ENCODE measurements at regions not wholly inside any gene's neighbourhood (a gene's known extent, or its start where the extent isn't known, plus 50 kb on each side); places are given as distances from the start of the nearest gene placed in this dataset.
A peak's percentile ranks its signal among the peaks of the same experiment; 100 is the strongest.

- Histone ChIP-seq H3K27me3 (ENCODE audit: control insufficient read depth, insufficient read depth) (no peaks in the 10 kb centered on the region), H3K4me3 (ENCODE audit: low read length) (no peak overlapping the region), H3K27ac (ENCODE audit: low read length) (no peak overlapping the region), H3K4me1 (ENCODE audit: control insufficient read depth, insufficient read depth, low read length) (no peaks in the 10 kb centered on the region), H3K9me3 (ENCODE audit: control insufficient read depth, low read length) (no peaks in the 10 kb centered on the region)
- no peak for ATAC-seq
- 89% methylated on average over 12 of the region's 12 CpGs for WGBS
- DNase-seq: no peak
- intact Hi-C loops (cut with DNase I): no loop called here
These were observed 133.0 kb downstream of the URI1 start for GRCh38 chr19:30074741-30075715.

- ATAC-seq: no peak
- Histone ChIP-seq H3K9me3 (ENCODE audit: control insufficient read depth, low read length) (no peaks in the 10 kb centered on the region), H3K4me1 (ENCODE audit: control insufficient read depth, insufficient read depth, low read length) (no peaks in the 10 kb centered on the region), H3K27me3 (ENCODE audit: control insufficient read depth, insufficient read depth) (no peaks in the 10 kb centered on the region), H3K27ac (ENCODE audit: low read length) (no peak overlapping the region), H3K4me3 (ENCODE audit: low read length) (no peak overlapping the region)
- DNase-seq: no peak
- WGBS: 55% methylated on average over 11 of the region's 11 CpGs
- intact Hi-C loops (cut with DNase I): no loop called here
These were observed 134.1 kb downstream of the URI1 start for GRCh38 chr19:30076101-30076551.

- Histone ChIP-seq H3K27ac (ENCODE audit: low read length) (no peak overlapping the region), H3K4me3 (ENCODE audit: low read length) (no peak overlapping the region), H3K9me3 (ENCODE audit: control insufficient read depth, low read length) (no peaks in the 10 kb centered on the region), H3K4me1 (ENCODE audit: control insufficient read depth, insufficient read depth, low read length) (no peaks in the 10 kb centered on the region), H3K27me3 (ENCODE audit: control insufficient read depth, insufficient read depth) (no peaks in the 10 kb centered on the region)
- intact Hi-C loops (cut with DNase I): no loop called here
- 76% methylated on average over 14 of the region's 14 CpGs for WGBS
- ATAC-seq: no peak
- no peak for DNase-seq
These were observed 135.0 kb downstream of the URI1 start for GRCh38 chr19:30076751-30077670.

GRCh38 chr19:30077851-30078355 is 135.9 kb downstream of the URI1 start:
- no peak for DNase-seq
- H3K27me3 ChIP-seq (ENCODE audit: control insufficient read depth, insufficient read depth): no peaks in the 10 kb centered on the region

GRCh38 chr19:30078381-30078910 is 136.4 kb downstream of the URI1 start:
- Histone ChIP-seq H3K27me3 (ENCODE audit: control insufficient read depth, insufficient read depth) (no peaks in the 10 kb centered on the region), H3K9me3 (ENCODE audit: control insufficient read depth, low read length) (no peaks in the 10 kb centered on the region), H3K4me1 (ENCODE audit: control insufficient read depth, insufficient read depth, low read length) (no peaks in the 10 kb centered on the region), H3K4me3 (ENCODE audit: low read length) (no peak overlapping the region), H3K27ac (ENCODE audit: low read length) (no peak overlapping the region)
- 87% methylated on average over 5 of the region's 5 CpGs for WGBS
- ATAC-seq (no peak), DNase-seq (no peak)
- intact Hi-C loops (cut with DNase I): no loop called here

More at GRCh38 chr19:30077851-30078355, 135.9 kb downstream of the URI1 start:
- Histone ChIP-seq H3K4me1 (ENCODE audit: control insufficient read depth, insufficient read depth, low read length) (no peaks in the 10 kb centered on the region), H3K27ac (ENCODE audit: low read length) (no peak overlapping the region), H3K9me3 (ENCODE audit: control insufficient read depth, low read length) (no peaks in the 10 kb centered on the region), H3K4me3 (ENCODE audit: low read length) (no peak overlapping the region)
- ATAC-seq: no peak
- intact Hi-C loops (cut with DNase I): no loop called here
- 84% methylated on average over 10 of the region's 10 CpGs for WGBS

GRCh38 chr19:30079200-30079599 is 137.2 kb downstream of the URI1 start:
- H3K27ac ChIP-seq (ENCODE audit: low read length): no peak overlapping the region
- no peak for ATAC-seq
- DNase-seq: no peak
- H3K9me3 ChIP-seq (ENCODE audit: control insufficient read depth, low read length): no peaks in the 10 kb centered on the region
- no peaks in the 10 kb centered on the region for H3K27me3 ChIP-seq (ENCODE audit: control insufficient read depth, insufficient read depth)
- WGBS: 86% methylated on average over 4 of the region's 4 CpGs
- no peak overlapping the region for H3K4me3 ChIP-seq (ENCODE audit: low read length)
- intact Hi-C loops (cut with DNase I): no loop called here
- H3K4me1 ChIP-seq (ENCODE audit: control insufficient read depth, insufficient read depth, low read length): peaks cover under 1% of the 10 kb centered on the region

- Histone ChIP-seq H3K4me3 (ENCODE audit: low read length) (no peak overlapping the region), H3K4me1 (ENCODE audit: control insufficient read depth, insufficient read depth, low read length) (peaks cover 2% of the 10 kb centered on the region), H3K9me3 (ENCODE audit: control insufficient read depth, low read length) (no peaks in the 10 kb centered on the region), H3K27me3 (ENCODE audit: control insufficient read depth, insufficient read depth) (no peaks in the 10 kb centered on the region), H3K27ac (ENCODE audit: low read length) (no peak overlapping the region)
- intact Hi-C loops (cut with DNase I): no loop called here
- 82% methylated on average over 6 of the region's 6 CpGs for WGBS
- ATAC-seq (no peak), DNase-seq (peak in 1 of 3 donors; percentile 32)
These were observed 140.1 kb downstream of the URI1 start for GRCh38 chr19:30082168-30082567.

- Histone ChIP-seq H3K9me3 (ENCODE audit: control insufficient read depth, low read length) (no peaks in the 10 kb centered on the region), H3K27me3 (ENCODE audit: control insufficient read depth, insufficient read depth) (no peaks in the 10 kb centered on the region), H3K4me3 (ENCODE audit: low read length) (no peak overlapping the region), H3K27ac (ENCODE audit: low read length) (no peak overlapping the region), H3K4me1 (ENCODE audit: control insufficient read depth, insufficient read depth, low read length) (peaks cover 2% of the 10 kb centered on the region)
- ATAC-seq: no peak
- peak in 1 of 3 donors; percentile 10 for DNase-seq
- intact Hi-C loops (cut with DNase I): no loop called here
- WGBS: 92% methylated on average over 5 of the region's 5 CpGs
These were observed 140.6 kb downstream of the URI1 start for GRCh38 chr19:30082611-30083010.

- peaks cover 2% of the 10 kb centered on the region for H3K4me1 ChIP-seq (ENCODE audit: control insufficient read depth, insufficient read depth, low read length)
- intact Hi-C loops (cut with DNase I): no loop called here
- H3K27me3 ChIP-seq (ENCODE audit: control insufficient read depth, insufficient read depth): no peaks in the 10 kb centered on the region
- peak in 1 of 2 donors; percentile 15 for ATAC-seq
- no peaks in the 10 kb centered on the region for H3K9me3 ChIP-seq (ENCODE audit: control insufficient read depth, low read length)
- DNase-seq: peak in 1 of 3 donors; percentile 13
- no peak overlapping the region for H3K4me3 ChIP-seq (ENCODE audit: low read length)
- WGBS: 77% methylated on average over 17 of the region's 17 CpGs
- no peak overlapping the region for H3K27ac ChIP-seq (ENCODE audit: low read length)
These were observed 141.2 kb downstream of the URI1 start for GRCh38 chr19:30083125-30083681.

GRCh38 chr19:30083701-30084156 is 141.7 kb downstream of the URI1 start:
- DNase-seq (peak in 1 of 3 donors; percentile 16), ATAC-seq (no peak)
- 38% methylated on average over 12 of the region's 12 CpGs for WGBS
- no peaks in the 10 kb centered on the region for H3K9me3 ChIP-seq (ENCODE audit: control insufficient read depth, low read length)
- H3K4me1 ChIP-seq (ENCODE audit: control insufficient read depth, insufficient read depth, low read length): peaks cover 2% of the 10 kb centered on the region
- H3K4me3 ChIP-seq (ENCODE audit: low read length): no peak overlapping the region
- intact Hi-C loops (cut with DNase I): no loop called here
- no peak overlapping the region for H3K27ac ChIP-seq (ENCODE audit: low read length)
- H3K27me3 ChIP-seq (ENCODE audit: control insufficient read depth, insufficient read depth): no peaks in the 10 kb centered on the region
